ENCODE measurements at regions not wholly inside any gene's neighbourhood (a gene's known extent, or its start where the extent isn't known, plus 50 kb on each side); places are given as distances from the start of the nearest gene placed in this dataset.

DNA sequence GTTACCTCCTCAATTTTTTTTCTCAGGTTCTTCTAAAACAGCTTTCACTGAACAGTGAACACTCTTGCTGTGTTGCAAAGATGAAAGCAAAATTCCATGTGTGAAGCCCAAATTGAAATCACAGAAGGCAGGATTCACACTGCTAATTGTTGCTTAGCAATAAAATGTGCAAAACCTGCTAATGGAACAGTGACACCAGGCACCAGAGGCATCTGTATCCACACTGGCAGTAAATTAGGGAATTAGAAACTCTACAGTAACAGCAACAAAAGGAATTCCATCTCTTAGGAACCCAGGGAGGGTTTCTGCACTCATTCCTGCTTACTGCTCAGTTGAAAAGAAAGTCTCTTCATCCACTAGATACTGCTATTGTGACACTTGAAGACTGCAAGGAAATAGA lies 202.3 kb downstream of the GXYLT1 start:
- H3K9me3 ChIP-seq: no peaks in the 10 kb centered on the region
- ATAC-seq (ENCODE audit: insufficient number of reproducible peaks, low FRiP score, low read depth): no peak
- no peak for DNase-seq (ENCODE audit: low spot score)
- H3K27me3 ChIP-seq (replicated peaks; ENCODE audit: insufficient read depth): no peaks in the 10 kb centered on the region
- H3K4me3 ChIP-seq: no peak overlapping the region
- H3K27ac ChIP-seq: no peak overlapping the region
- TF ChIP-seq, protein P1, sequence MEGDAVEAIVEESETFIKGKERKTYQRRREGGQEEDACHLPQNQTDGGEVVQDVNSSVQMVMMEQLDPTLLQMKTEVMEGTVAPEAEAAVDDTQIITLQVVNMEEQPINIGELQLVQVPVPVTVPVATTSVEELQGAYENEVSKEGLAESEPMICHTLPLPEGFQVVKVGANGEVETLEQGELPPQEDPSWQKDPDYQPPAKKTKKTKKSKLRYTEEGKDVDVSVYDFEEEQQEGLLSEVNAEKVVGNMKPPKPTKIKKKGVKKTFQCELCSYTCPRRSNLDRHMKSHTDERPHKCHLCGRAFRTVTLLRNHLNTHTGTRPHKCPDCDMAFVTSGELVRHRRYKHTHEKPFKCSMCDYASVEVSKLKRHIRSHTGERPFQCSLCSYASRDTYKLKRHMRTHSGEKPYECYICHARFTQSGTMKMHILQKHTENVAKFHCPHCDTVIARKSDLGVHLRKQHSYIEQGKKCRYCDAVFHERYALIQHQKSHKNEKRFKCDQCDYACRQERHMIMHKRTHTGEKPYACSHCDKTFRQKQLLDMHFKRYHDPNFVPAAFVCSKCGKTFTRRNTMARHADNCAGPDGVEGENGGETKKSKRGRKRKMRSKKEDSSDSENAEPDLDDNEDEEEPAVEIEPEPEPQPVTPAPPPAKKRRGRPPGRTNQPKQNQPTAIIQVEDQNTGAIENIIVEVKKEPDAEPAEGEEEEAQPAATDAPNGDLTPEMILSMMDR (IDR thresholded peaks at IDR 0.05): no peak
- no peaks in the 10 kb centered on the region for H3K36me3 ChIP-seq
- H3K4me1 ChIP-seq (ENCODE audit: control insufficient read depth in 1 of 2, low read depth in 2 of 2): peaks cover 0 to 3% of the 10 kb centered on the region in 2 donors

DNA sequence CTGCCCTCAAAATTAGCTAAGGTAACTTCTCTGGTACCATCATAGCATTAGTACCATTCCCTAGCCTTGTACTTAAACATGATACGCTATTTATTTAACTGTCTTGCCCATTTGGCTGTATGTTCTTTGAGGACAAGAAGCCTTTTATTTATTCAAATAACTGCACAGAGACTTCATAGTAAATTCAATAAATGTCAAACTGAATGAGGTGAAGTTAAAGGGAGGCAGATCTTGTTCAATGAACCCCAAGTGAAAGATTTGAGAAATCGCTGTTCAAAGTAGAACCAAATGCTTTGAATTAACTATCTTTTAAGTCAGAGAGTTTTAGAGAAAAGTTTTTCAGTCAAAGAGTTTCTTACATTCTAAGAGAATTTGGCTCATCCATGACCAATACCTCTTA lies 203.6 kb downstream of the GXYLT1 start:
- no peaks in the 10 kb centered on the region for H3K9me3 ChIP-seq
- H3K27ac ChIP-seq: no peak overlapping the region
- H3K27me3 ChIP-seq (replicated peaks; ENCODE audit: insufficient read depth): no peaks in the 10 kb centered on the region
- no peak for ATAC-seq (ENCODE audit: insufficient number of reproducible peaks, low FRiP score, low read depth)
- H3K36me3 ChIP-seq: no peaks in the 10 kb centered on the region
- DNase-seq (ENCODE audit: low spot score): no peak
- TF ChIP-seq, protein P1 (IDR thresholded peaks at IDR 0.05): no peak
- H3K4me1 ChIP-seq (ENCODE audit: control insufficient read depth in 1 of 2, low read depth in 2 of 2): peaks cover 0 to 5% of the 10 kb centered on the region in 2 donors
- H3K4me3 ChIP-seq: no peak overlapping the region

DNA sequence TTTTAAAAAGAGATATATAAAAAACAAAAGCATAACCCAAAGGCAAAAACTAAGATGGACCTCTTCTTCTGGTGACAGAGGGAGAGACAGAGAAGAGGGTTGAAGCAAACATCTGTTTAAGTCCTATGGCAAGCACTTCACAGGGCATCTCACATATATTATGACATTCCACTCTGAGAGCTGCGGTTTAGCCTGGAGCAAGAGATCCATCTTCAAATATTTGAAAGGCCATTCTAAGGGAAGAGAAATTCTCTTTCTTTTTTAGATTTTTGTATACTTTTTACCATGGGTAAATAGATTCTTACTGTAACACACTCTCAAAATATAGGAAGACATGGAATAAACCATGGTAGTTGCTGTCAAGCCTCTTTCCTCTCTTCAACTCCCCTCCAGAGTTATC lies 204.1 kb downstream of the GXYLT1 start:
- TF ChIP-seq, protein P1 (IDR thresholded peaks at IDR 0.05): no peak

DNA sequence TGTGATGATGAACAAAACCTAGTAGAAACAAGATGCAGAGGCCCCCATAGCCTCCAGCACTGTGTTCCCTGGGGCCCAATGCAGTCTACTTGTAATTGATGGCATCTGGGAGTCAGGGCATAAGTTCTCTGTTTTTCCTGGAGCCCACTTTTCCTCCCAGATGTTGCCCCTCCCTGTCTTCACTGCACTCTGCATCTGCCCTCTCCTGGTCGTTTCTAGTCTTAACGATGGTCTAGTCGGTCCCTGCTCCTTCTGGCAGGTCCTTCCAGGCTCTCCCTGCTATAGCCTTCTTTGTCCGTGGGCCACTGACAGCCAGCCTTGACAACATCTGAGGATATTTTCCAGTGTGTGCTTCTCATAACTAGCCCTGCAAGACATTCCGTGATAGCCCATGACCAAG lies 208.3 kb downstream of the GXYLT1 start:
- no peaks in the 10 kb centered on the region for H3K36me3 ChIP-seq
- H3K4me3 ChIP-seq: no peak overlapping the region
- no peak for ATAC-seq (ENCODE audit: insufficient number of reproducible peaks, low FRiP score, low read depth)
- no peaks in the 10 kb centered on the region for H3K27me3 ChIP-seq (replicated peaks; ENCODE audit: insufficient read depth)
- TF ChIP-seq, protein P1 (IDR thresholded peaks at IDR 0.05): no peak
- no peak overlapping the region for H3K27ac ChIP-seq
- no peak for DNase-seq (ENCODE audit: low spot score)
- H3K4me1 ChIP-seq (ENCODE audit: control insufficient read depth in 1 of 2, low read depth in 2 of 2): peaks cover 0 to 32% of the 10 kb centered on the region in 2 donors
- H3K9me3 ChIP-seq: no peaks in the 10 kb centered on the region

More for the DNA sequence above, 204.1 kb downstream of the GXYLT1 start:
- H3K4me3 ChIP-seq: no peak overlapping the region
- H3K9me3 ChIP-seq: no peaks in the 10 kb centered on the region
- no peaks in the 10 kb centered on the region for H3K36me3 ChIP-seq
- H3K4me1 ChIP-seq (ENCODE audit: control insufficient read depth in 1 of 2, low read depth in 2 of 2): peaks cover 0 to 10% of the 10 kb centered on the region in 2 donors
- DNase-seq (ENCODE audit: low spot score) (no peak), ATAC-seq (ENCODE audit: insufficient number of reproducible peaks, low FRiP score, low read depth) (no peak)
- H3K27me3 ChIP-seq (replicated peaks; ENCODE audit: insufficient read depth): no peaks in the 10 kb centered on the region
- no peak overlapping the region for H3K27ac ChIP-seq

DNA sequence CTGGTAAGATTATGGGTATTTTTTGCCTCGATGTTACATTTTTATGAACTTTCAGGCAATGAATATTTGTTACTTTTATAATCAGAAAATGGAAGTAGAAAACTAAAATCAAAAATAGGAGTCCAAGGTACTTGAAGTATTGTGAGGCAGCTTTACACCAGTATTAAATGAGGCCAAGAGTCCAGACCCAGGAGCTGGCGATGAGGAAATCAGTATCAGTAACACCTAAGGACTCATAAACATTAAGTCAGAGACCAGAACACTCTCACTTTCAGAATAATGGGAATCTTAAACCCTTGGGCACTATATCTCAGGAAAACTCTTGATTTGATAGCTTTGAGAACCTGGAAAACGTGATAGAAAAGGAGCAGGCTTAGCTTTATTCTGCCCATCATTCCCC lies 208.8 kb downstream of the GXYLT1 start:
- peak overlapping the region in 1 of 2 donors; percentile 60 for H3K27ac ChIP-seq
- H3K4me3 ChIP-seq: no peak overlapping the region
- H3K36me3 ChIP-seq: no peaks in the 10 kb centered on the region
- H3K9me3 ChIP-seq: no peaks in the 10 kb centered on the region
- no peak for ATAC-seq (ENCODE audit: insufficient number of reproducible peaks, low FRiP score, low read depth)
- TF ChIP-seq, protein P1 (IDR thresholded peaks at IDR 0.05): no peak
- H3K27me3 ChIP-seq (replicated peaks; ENCODE audit: insufficient read depth): no peaks in the 10 kb centered on the region
- H3K4me1 ChIP-seq (ENCODE audit: control insufficient read depth in 1 of 2, low read depth in 2 of 2): peaks cover 0 to 32% of the 10 kb centered on the region in 2 donors
- no peak for DNase-seq (ENCODE audit: low spot score)
